Panc1 (cell line): ENCODE measurements at regions not wholly inside any gene's neighbourhood (a gene's known extent, or its start where the extent isn't known, plus 50 kb on each side); places are given as distances from the start of the nearest gene placed in this dataset.

ENCODE experiments used
- ATAC-seq: fragments of 200-7000 bp; cut with Tn5 transposase; 2 replicates; pipeline ENCODE4 v1.9.1; 2020; ENCODE audit warnings: mild to moderate bottlenecking, moderate library complexity
- BruUV-seq: library from RNA; stranded (reverse); fragments of 400-500 nt; replicated peaks from 2 replicates; lab custom pipeline; 2021; lab: Mats Ljungman, UMichigan
- CTCF ChIA-PET: fragments of 300-600 bp; sonication (Branson Sonifier 250); formaldehyde crosslinking; loops from one replicate; lab custom pipeline; 2022; ENCODE audit warnings: antibody characterized with exemption; lab: Charles Lee
- POLR2A ChIA-PET: fragments of 300-600 bp; sonication (Branson Sonifier 250); formaldehyde crosslinking; loops from one replicate; lab custom pipeline; 2022; ENCODE audit warnings: antibody characterized with exemption; lab: Charles Lee
- DNase-seq: peaks from one replicate; pipeline ENCODE4 v3.0.0-alpha.2; 2010; ENCODE audit warnings: low read depth, low spot score
- H3K27ac ChIP-seq: 2 replicates; pipeline ENCODE4 v1.5.1; 2011; ENCODE audit warnings: mild to moderate bottlenecking, low read length, inconsistent platforms
- H3K27me3 ChIP-seq: fragments of 200-500 bp; sonication (Bioruptor generic); 2 replicates; pipeline ENCODE4 v1.6.0; 2014; ENCODE audit warnings: low read length, inconsistent platforms; ENCODE audit not compliant: control insufficient read depth, insufficient read depth
- H3K36me3 ChIP-seq: fragments of 200-500 bp; sonication (Bioruptor generic); 2 replicates; pipeline ENCODE4 v1.5.1; 2014; ENCODE audit warnings: inconsistent platforms, mild to moderate bottlenecking, low read length, moderate library complexity; ENCODE audit not compliant: control insufficient read depth, insufficient read depth
- H3K4me1 ChIP-seq: 2 replicates; pipeline ENCODE4 v1.5.1; 2011; ENCODE audit warnings: inconsistent platforms, mild to moderate bottlenecking, low read length, moderate library complexity; ENCODE audit not compliant: control insufficient read depth, insufficient read depth
- H3K4me3 ChIP-seq, 2 experiments: 2 replicates each; pipeline ENCODE4 v1.5.1; 2011 to 2012; ENCODE audit warnings: low read depth in 2 of 2, low read length in 2 of 2, mild to moderate bottlenecking in 2 of 2, inconsistent platforms in 1 of 2, moderate library complexity in 1 of 2
- H3K9me3 ChIP-seq: fragments of 200-500 bp; sonication (Bioruptor generic); 2 replicates; pipeline ENCODE4 v1.5.1; 2014; ENCODE audit warnings: low read depth, mild to moderate bottlenecking, inconsistent platforms, low read length, moderate library complexity; ENCODE audit not compliant: control insufficient read depth, insufficient read depth
- POLR2AphosphoS5 ChIP-seq: IDR thresholded peaks from 2 replicates; pipeline ENCODE4 v1.6.1; 2012; ENCODE audit warnings: mild to moderate bottlenecking, low read depth, low read length, moderate library complexity
- REST ChIP-seq, 2 experiments: IDR thresholded peaks; 2 replicates each; pipeline ENCODE4 v1.6.1; 2011 to 2012; ENCODE audit warnings: low read depth in 2 of 2, control low read depth in 1 of 2, low read length in 1 of 2, mild to moderate bottlenecking in 1 of 2, moderate library complexity in 1 of 2; ENCODE audit not compliant: insufficient read depth in 1 of 2
- SIN3A ChIP-seq: IDR thresholded peaks from 2 replicates; pipeline ENCODE4 v1.6.1; 2012; ENCODE audit warnings: low read depth, mild to moderate bottlenecking, low read length, moderate library complexity, borderline replicate concordance; ENCODE audit not compliant: insufficient read depth
- TCF7L2 ChIP-seq: IDR thresholded peaks from 2 replicates; pipeline ENCODE4 v1.6.1; 2011; ENCODE audit warnings: mild to moderate bottlenecking, low read depth, low read length, inconsistent platforms
- in situ Hi-C: cut with HindIII; loops from 2 replicates; pipeline ENCODE4 v1.10.0; 2016; ENCODE audit warnings: low sequenced_read_pairs, low pct_unique_long_range_greater_than_20kb
- intact Hi-C: fragments of 100-400 bp; cut with micrococcal nuclease; formaldehyde crosslinking; loops from one replicate; pipeline ENCODE4 v1.10.0; 2022; ENCODE audit not compliant: unreplicated experiment
- TF ChIP-seq, protein P1 (sequence below): fragments of 450-650 bp; IDR thresholded peaks from 2 replicates; pipeline ENCODE4 v1.5.1; 2017; ENCODE audit warnings: mild to moderate bottlenecking

DNA sequence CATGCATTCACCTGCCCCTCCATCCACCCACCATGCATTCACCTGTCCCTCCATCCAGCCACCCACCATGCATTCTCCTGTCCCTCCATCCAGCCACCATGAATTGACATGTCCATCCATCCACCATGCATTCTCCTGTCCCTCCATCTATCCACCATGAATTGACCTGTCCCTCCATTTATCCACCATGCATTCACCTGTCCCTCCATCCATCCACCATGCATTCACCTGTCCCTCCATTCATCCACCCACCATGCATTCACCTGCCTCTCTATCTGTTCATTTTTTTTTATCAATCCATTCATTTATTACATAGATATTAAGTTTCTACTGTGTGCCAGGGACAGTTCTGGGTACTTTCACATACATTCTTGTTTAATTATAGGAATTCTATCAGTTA is 69.2 kb downstream of the MYCN start:
- Histone ChIP-seq H3K4me1 (no peaks in the 10 kb centered on the region), H3K4me3 (no peak overlapping the region), H3K27me3 (peaks cover 6% of the 10 kb centered on the region; the same call in 1 of the 2 replicates), H3K36me3 (no peaks in the 10 kb centered on the region), H3K9me3 (no peaks in the 10 kb centered on the region), H3K27ac (no peak overlapping the region)
- in situ Hi-C loops: no loop called here
- ATAC-seq (no peak), DNase-seq (no peak)
- ChIA-PET CTCF (no interaction called here), POLR2A (no interaction called here)
- intact Hi-C loops: no loop called here
- TF ChIP-seq REST (IDR thresholded peaks at IDR 0.05; ENCODE audit: insufficient read depth in 1 of 2, low read depth in 2 of 2, low read length in 1 of 2) (no peak), SIN3A (no peak), POLR2AphosphoS5 (no peak), TCF7L2 (no peak)
- TF ChIP-seq, protein P1, sequence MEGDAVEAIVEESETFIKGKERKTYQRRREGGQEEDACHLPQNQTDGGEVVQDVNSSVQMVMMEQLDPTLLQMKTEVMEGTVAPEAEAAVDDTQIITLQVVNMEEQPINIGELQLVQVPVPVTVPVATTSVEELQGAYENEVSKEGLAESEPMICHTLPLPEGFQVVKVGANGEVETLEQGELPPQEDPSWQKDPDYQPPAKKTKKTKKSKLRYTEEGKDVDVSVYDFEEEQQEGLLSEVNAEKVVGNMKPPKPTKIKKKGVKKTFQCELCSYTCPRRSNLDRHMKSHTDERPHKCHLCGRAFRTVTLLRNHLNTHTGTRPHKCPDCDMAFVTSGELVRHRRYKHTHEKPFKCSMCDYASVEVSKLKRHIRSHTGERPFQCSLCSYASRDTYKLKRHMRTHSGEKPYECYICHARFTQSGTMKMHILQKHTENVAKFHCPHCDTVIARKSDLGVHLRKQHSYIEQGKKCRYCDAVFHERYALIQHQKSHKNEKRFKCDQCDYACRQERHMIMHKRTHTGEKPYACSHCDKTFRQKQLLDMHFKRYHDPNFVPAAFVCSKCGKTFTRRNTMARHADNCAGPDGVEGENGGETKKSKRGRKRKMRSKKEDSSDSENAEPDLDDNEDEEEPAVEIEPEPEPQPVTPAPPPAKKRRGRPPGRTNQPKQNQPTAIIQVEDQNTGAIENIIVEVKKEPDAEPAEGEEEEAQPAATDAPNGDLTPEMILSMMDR: no peak
- no TSS peak for BruUV-seq

GRCh38 chr2:16008856-16009255 is 68.5 kb downstream of the MYCN start:
- TF ChIP-seq SIN3A (no peak), REST (IDR thresholded peaks at IDR 0.05; ENCODE audit: insufficient read depth in 1 of 2, low read depth in 2 of 2, low read length in 1 of 2) (no peak), POLR2AphosphoS5 (no peak), TCF7L2 (no peak)
- TF ChIP-seq, protein P1: no peak
- POLR2A ChIA-PET: no interaction called here
- Histone ChIP-seq H3K36me3 (no peaks in the 10 kb centered on the region), H3K27ac (no peak overlapping the region), H3K4me1 (no peaks in the 10 kb centered on the region), H3K27me3 (peaks cover 4% of the 10 kb centered on the region; the same call in 1 of the 2 replicates), H3K4me3 (no peak overlapping the region), H3K9me3 (no peaks in the 10 kb centered on the region)
- DNase-seq: no peak
- in situ Hi-C loops (no loop called here), intact Hi-C loops (no loop called here)
- CTCF ChIA-PET: no interaction called here
- no peak for ATAC-seq
- no TSS peak for BruUV-seq
